Mucosa of descending colon (tissue), 3 donors: ENCODE measurements at regions not wholly inside any gene's neighbourhood (a gene's known extent, or its start where the extent isn't known, plus 50 kb on each side); places are given as distances from the start of the nearest gene placed in this dataset.
A peak's percentile ranks its signal among the peaks of the same experiment; 100 is the strongest.

ENCODE experiments used
- ATAC-seq: fragments of 200-7000 bp; cut with Tn5 transposase; one replicate; pipeline ENCODE4 v1.9.1; 2020; ENCODE audit warnings: mild to moderate bottlenecking, moderate library complexity
- DNase-seq, 3 donors: peaks; one replicate each; pipeline ENCODE4 v3.0.0-alpha.2; 2020
- H3K36me3 ChIP-seq: fragments of 200-600 bp; one replicate; pipeline ENCODE4 v1.8.0; 2021; ENCODE audit warnings: low read depth, mild to moderate bottlenecking
- H3K4me1 ChIP-seq: fragments of 200-600 bp; one replicate; pipeline ENCODE4 v1.8.0; 2021; ENCODE audit warnings: low read depth, mild to moderate bottlenecking
- H3K4me3 ChIP-seq: fragments of 200-600 bp; one replicate; pipeline ENCODE4 v1.8.0; 2021; ENCODE audit warnings: mild to moderate bottlenecking
- H3K9me3 ChIP-seq: fragments of 200-600 bp; one replicate; pipeline ENCODE4 v1.8.0; 2021; ENCODE audit warnings: mild to moderate bottlenecking
- intact Hi-C, 2 donors: fragments of 100-400 bp; cut with DNase I in 1 of 2; cut with micrococcal nuclease in 1 of 2; formaldehyde crosslinking; loops; one replicate each; pipeline versions ENCODE4 v1.11.0 to v1.11.1; 2022; cut with DNase I, micrococcal nuclease
- TF ChIP-seq, protein P1 (sequence below): fragments of 200-600 bp; IDR thresholded peaks from one replicate; pipeline ENCODE4 v1.8.0; 2022; ENCODE audit warnings: antibody characterized with exemption, mild to moderate bottlenecking
- donor health status: DM: no; HTN: no; CAD: no; lungs with moderate emphysema.
- donor health status: DM: no; HTN: no; CAD: no.
- donor health status: DM: no; HTN: yes; CAD: no.

GRCh38 chr1:173423291-173423690 is 53.8 kb upstream of the PRDX6 start:
- Histone ChIP-seq H3K9me3 (no peaks in the 10 kb centered on the region), H3K36me3 (no peaks in the 10 kb centered on the region)
- intact Hi-C loops = loop anchor here in 1 of 2 donors (10.0 kb wide), 1 partner anchor 402 kb away; the partner anchor contains the start of genes CENPL and DARS2

GRCh38 chr1:173424143-173424542 is 53.0 kb upstream of the PRDX6 start:
- no peak overlapping the region for H3K4me3 ChIP-seq
- no peaks in the 10 kb centered on the region for H3K9me3 ChIP-seq
- no peak for DNase-seq
- peaks cover 32% of the 10 kb centered on the region for H3K4me1 ChIP-seq
- intact Hi-C loops = loop anchor here in 1 of 2 donors (10.0 kb wide), 1 partner anchor 401 kb away; the partner anchor contains the start of genes CENPL and DARS2
- TF ChIP-seq, protein P1, sequence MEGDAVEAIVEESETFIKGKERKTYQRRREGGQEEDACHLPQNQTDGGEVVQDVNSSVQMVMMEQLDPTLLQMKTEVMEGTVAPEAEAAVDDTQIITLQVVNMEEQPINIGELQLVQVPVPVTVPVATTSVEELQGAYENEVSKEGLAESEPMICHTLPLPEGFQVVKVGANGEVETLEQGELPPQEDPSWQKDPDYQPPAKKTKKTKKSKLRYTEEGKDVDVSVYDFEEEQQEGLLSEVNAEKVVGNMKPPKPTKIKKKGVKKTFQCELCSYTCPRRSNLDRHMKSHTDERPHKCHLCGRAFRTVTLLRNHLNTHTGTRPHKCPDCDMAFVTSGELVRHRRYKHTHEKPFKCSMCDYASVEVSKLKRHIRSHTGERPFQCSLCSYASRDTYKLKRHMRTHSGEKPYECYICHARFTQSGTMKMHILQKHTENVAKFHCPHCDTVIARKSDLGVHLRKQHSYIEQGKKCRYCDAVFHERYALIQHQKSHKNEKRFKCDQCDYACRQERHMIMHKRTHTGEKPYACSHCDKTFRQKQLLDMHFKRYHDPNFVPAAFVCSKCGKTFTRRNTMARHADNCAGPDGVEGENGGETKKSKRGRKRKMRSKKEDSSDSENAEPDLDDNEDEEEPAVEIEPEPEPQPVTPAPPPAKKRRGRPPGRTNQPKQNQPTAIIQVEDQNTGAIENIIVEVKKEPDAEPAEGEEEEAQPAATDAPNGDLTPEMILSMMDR = no peak
- no peak for ATAC-seq
- no peaks in the 10 kb centered on the region for H3K36me3 ChIP-seq

More at GRCh38 chr1:173423291-173423690, 53.8 kb upstream of the PRDX6 start:
- Histone ChIP-seq H3K4me1 (peaks cover 24% of the 10 kb centered on the region), H3K4me3 (no peak overlapping the region)
- DNase-seq (no peak), ATAC-seq (no peak)
- TF ChIP-seq, protein P1 = no peak

DNA sequence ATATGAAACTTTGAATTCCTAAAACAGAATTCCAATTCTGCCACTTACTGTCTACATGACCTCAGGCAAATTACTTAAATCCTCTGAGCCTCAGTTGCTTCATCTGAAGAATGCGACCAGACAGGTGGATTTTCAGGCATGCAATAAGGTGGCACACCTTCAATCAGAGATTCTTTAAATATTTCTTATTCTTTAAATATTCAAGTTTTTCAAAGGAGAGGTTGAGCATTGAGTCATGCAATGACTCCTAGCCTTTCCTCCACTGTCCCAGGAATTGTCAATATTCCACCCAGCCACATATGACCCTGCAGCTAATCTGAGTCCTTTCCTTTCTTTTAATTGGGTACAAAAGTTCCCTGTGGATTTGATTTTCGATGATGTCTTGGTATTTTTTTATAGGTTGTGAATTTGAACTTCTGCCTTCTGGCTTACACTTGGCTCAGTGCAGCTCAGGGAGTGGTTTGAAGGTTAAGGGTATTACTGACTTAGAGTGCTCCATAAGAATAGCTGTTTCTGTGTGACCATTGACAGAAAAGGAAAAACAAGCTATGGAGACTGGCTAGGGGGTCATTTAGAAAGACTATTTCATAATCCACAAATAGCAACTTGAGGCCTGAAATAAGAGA is 52.2 kb upstream of the PRDX6 start:
- H3K4me1 ChIP-seq = peaks cover 40% of the 10 kb centered on the region
- H3K9me3 ChIP-seq = no peaks in the 10 kb centered on the region
- H3K4me3 ChIP-seq = no peak overlapping the region
- TF ChIP-seq, protein P1 = no peak
- intact Hi-C loops = loop anchor here in 1 of 2 donors (10.0 kb wide), 1 partner anchor 400 kb away; the partner anchor contains the start of genes CENPL and DARS2
- ATAC-seq (peak; percentile 74), DNase-seq (peak in 1 of 3 donors; percentile 38)
- H3K36me3 ChIP-seq = no peaks in the 10 kb centered on the region

DNA sequence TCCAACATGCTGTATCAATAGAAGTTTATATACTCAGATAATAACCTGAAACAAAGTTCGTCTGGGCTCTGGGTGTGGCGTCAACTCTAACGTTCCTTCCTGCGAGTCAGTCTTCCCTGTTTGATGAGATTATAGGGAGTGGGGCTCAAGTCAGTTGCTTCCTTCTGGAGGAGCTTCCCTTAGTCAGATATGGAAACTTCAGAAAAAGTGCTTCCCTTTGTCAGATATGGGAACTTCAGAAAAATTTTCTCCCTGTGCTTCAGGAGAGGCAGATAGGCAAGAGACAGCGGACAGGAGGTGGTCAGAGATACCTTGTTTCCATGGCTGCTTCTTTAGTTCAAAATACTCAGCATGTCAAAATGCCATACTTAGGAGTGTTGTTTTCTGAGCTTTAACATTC is 51.1 kb upstream of the PRDX6 start:
- Histone ChIP-seq H3K36me3 (no peaks in the 10 kb centered on the region), H3K4me1 (peaks cover 51% of the 10 kb centered on the region), H3K4me3 (no peak overlapping the region), H3K9me3 (no peaks in the 10 kb centered on the region)
- TF ChIP-seq, protein P1 = no peak
- intact Hi-C loops = loop anchor here in 1 of 2 donors (10.0 kb wide), 1 partner anchor 399 kb away; the partner anchor contains the start of genes CENPL and DARS2
- DNase-seq = peak in 1 of 3 donors; percentile 83
- peak; percentile 75 for ATAC-seq

DNA sequence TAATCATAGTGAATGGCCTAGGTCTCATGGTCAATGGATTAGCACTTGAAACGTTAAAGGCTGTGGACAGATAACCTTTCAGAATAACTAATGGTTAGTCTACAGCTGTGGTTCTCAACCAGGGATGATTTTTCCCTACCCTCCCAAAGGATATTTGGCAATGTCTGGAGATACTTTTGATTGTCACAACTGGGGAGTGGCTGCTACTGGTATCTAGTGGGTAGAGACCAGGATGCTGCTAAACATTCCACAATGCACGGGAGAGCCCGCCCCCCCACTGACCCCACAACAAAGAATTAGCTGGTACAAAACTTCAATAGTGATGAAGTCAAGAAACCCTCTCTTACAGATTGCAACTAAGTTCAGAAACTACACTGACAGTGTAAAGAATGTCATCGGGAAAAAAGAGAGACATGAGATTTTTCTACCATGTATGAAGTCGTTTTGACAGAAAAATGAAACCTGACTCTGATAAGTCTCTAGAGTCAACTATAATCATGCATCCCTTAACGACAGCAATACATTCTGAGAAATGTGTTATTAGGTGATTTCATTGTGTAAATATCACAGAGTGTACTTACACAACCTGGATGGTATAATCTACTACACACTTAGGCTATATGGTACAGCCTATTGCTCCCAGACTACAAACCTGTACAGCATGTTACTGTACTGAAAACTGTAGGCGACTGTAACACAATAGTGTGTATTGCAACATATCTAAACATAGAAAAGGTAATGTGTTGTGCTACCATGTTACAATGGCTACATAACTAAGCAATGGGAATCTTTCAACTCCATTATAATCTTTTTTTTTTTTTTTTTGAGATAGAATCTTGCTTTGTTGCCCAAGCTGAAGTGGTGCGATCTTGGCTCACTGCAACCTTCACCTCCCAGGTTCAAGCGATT is 49.7 kb upstream of the PRDX6 start:
- peaks cover 53% of the 10 kb centered on the region for H3K4me1 ChIP-seq

More for the DNA sequence above, 49.7 kb upstream of the PRDX6 start:
- TF ChIP-seq, protein P1 = no peak
- Histone ChIP-seq H3K4me3 (no peak overlapping the region), H3K9me3 (no peaks in the 10 kb centered on the region), H3K36me3 (no peaks in the 10 kb centered on the region)
- intact Hi-C loops = loop anchor here in 1 of 2 donors (10.0 kb wide), 1 partner anchor 397 kb away; the partner anchor contains the start of genes CENPL and DARS2
- peak; percentile 33 for ATAC-seq
- DNase-seq = no peak
